ENCODE measurements at regions not wholly inside any gene's neighbourhood (a gene's known extent, or its start where the extent isn't known, plus 50 kb on each side); places are given as distances from the start of the nearest gene placed in this dataset.

DNA sequence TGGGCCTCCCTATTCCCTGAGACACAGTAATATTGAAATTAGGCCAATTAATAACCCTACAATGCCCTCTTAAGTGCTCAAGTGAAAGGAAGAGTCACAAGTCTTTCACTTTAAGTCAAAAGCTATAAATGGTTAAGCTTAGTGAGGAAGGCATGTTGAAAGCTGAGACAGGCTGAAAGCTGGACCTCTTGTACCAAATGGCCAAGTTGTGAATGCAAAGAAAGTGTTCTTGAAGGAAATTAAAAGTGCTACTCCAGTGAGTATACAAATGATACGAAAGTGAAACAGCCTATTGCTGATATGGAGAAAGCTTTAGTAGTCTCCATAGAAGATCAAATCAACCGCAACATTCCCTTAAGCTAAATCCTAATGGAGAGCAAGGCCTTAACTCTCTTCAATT is 140.8 kb downstream of the PTCSC3 start:
- no peak for DNase-seq (ENCODE audit: low read depth, low spot score)

DNA sequence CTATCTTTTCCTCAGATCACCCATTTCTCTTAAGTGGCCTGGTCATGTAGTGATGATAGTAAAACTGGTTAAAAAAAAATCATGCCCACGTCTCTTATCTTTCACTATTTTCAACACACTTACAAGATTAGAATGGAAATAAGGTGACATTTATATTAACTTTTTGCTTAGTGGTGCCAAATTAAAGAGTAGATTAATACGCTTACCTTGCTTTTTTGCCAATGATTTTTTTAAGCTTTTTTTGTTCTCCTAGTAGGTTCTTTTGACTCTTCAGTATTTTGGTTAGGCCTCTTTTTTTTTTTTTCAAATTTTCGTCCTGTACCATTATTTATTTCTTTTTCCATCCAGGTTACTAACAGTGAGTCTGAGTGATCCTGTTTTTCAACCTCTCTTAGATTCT is 147.9 kb downstream of the PTCSC3 start:
- DNase-seq (ENCODE audit: low read depth, low spot score) = no peak

DNA sequence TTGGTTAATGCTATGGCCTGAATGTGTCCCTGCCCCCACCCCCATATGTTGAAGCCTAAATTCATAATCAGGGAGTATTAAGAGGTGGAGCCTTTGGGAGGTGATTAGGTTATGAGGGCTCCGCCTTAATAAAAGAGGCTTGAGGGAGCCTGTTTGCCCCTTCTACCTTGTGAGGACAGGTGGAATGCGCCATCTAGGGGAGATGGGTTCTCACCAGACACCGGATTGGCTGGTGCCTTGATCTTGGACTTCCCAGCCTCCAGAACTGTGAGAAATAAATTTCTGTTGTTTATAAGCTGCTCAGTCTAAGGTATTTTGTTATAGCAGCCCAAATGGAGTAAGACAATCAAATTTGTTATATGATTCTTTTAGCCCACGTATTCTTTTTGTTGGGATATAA is 148.3 kb downstream of the PTCSC3 start:
- no peak for DNase-seq (ENCODE audit: low read depth, low spot score)

DNA sequence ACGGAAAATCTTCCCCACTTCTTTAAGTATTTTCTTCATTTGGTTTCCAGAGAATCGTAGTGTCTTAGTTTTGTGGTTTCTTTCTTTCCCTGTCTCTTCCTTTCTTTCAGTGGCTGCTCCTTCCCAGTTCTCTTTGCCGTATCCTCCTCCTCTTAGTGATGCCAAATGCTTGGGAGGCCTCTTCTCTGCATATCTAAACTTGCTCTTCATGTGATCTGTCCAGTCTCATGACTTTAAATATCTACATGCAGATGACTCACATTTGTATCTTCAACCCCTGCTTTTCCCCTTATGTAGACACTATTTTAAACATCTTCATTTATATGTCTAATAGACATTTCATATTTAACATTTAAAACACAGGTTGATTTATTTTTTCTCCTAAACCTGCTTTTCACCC is 149.2 kb downstream of the PTCSC3 start:
- DNase-seq (ENCODE audit: low read depth, low spot score) = no peak

DNA sequence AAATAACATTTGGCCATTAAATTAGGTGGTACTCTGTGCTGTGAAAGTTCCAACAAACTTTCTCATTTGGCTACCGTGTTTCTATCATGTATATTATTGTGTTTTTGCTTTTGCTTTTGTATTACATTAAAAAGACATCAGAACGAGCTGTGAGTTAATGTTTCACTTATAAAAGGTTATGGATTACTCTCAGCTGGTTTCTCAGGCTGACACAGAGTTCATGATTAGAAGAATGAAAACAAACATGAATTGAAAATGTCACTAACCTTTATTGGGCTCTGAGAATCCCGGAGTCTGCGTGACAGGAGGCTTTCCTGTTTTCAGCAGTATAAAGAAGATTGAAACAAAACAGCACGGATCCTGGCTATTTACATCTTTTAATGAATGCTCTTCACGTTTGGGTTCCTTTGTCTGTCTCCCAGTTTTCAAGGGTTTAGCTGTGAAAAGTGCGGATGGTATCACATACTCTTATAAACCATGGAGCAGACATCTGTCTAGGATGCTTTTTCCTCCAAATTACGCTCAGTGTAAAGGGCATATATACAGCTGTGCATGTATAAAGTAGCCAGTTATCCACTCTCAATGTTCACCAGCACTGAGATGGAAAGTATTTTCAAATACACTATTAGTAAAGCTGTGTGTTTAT is 153.6 kb downstream of the PTCSC3 start:
- DNase-seq (ENCODE audit: low read depth, low spot score) = no peak

DNA sequence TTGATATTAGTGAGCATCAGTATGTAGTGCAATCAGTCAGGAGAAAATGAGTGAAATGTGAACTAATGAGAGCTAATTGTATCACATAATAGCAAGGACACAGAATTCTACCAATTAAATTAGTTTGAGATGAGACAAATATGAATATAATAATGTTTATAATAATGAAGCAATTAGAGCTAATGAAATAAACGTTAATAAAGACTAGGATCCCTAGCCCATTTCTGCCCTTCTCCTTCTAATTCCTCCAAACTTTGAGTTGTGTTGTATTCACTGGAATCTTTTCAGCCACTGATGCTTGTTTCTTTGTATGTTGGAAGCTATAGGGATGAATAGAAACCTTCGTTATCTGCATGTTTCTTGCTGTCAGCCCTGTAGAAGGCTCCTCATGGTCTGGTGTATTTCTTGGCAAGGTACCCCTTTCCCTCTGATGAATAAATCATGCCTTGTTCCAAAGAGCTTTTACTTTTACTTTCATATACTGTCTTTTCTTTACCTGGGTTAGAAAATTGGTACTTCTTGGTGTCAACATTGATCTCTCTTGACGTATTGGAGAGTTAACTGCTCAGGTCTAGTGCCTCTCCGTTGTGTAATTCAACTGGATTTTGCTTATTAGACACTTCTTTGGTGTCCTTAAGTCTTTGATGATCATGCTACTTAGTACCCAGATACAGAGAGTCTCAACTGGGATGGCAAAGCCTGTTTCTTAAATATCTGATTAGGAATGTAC is 154.8 kb downstream of the PTCSC3 start:
- no peak for DNase-seq (ENCODE audit: low read depth, low spot score)

DNA sequence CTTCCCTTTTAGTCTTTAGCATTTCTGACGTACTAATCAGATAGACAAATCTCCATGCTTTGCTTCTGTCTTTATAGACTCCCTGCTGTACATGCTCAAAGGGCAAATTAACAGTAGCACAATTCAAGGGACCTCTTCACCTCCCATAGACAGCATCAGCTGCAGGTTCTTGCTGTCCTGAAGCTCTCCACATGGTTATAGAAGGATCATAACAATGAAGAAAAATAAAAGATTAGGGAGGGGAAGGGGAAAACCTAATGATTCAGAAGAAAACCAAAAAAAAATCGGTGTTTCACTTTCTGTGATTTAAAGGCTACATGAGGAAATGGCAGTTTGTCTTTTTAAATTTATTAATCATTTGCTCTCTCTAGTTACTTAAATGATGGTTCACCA is 155.5 kb downstream of the PTCSC3 start:
- DNase-seq (ENCODE audit: low read depth, low spot score) = no peak

DNA sequence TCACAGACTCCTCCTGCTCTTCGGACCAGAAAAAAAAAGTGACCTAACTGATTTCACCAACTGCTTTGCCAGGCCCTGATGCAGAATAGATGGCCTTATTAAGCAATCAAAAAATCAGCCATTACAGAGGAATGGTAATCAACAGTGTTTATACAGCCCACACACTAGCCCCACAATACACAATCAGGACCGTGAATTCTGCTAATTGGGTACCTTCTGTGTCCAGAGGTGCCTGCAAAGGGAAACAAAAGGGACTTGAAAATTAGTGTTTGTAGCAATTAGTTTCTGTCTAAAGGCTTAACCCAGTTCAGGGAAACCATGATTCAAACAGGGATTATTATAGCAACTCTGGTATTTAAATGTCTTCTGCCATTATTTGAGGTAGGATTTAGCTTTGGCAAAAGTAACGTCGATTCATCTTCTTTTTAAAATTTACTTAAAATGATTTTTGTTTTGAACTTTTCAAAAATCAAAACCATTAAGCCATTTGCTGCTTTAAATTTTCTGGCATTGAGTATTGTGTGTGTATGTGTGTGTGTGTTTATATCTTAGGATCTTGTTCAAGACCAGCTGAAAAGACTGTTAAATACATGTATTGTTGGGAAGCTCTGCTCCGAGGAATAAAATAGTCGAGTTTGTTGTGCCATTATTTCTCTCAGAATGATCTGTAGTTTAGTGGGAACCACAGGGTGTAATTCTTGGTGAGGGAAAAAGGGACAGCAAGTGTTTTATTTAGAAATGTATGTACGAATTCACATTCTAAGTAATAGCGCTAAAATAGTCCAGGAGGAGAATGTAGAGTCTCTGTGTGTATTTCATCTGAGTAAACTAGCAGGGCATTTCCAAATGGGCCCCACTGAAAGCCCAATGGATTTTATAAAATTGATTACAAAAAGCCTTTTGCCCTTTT is 156.1 kb downstream of the PTCSC3 start:
- no peak for DNase-seq (ENCODE audit: low read depth, low spot score)

DNA sequence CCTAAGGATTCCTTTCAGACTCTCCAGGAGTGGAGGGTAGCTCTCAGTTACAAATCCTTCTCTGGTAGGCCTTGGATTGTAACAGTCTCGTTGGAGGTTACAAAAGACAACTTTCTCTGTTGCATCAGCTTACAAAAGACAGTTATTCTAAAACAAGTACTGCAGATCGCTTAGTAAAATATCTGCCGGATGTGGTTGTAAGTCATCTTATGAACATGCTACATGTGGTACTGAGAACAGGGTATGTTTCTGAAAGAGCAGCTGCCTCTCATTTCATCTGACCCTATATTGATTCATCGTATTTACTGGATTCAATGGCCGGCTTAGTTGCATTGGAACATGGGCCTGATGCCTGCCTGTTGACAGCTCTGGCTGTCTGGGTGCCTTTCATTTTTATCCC is 157.4 kb downstream of the PTCSC3 start:
- DNase-seq (ENCODE audit: low read depth, low spot score) = no peak

DNA sequence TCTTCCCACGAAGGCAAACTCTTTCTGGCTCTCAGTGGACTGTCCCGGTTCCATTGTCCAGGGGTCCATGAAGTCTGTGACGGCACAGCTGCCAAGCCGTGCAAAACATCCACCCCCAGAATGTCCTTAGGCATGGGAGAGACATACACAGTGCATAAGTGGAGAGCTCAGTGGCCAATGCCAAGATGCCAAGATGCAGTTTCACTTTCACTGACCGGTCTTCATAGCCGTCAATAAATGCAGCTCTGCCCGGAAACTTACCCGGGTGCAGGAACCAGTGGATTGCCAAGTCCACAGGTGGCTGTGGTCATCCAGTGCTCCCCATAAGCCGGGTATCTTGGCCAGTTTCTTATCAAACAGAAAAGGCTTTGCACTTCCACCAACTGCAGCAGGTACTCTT is 162.3 kb downstream of the PTCSC3 start:
- no peak for DNase-seq (ENCODE audit: low read depth, low spot score)

DNA sequence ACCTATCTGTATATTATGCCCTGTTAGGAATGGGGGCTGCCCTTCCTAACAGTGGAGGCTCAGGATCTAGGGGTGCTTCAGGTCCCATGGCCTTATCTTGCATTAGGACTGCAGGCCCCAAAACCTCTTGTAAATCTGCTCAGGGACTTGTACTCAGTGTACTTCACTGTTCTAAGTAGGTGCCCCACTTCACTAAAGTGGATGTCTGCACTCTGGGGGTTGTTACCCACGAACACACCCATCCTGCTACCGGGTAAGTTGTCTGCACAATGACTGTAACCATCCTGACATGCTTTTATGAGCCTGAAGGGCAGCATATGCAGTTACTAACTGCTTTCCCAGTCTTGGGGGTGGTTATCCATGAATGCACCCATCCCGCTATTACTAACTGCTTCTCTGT is 163.0 kb downstream of the PTCSC3 start:
- DNase-seq (ENCODE audit: low read depth, low spot score) = no peak

DNA sequence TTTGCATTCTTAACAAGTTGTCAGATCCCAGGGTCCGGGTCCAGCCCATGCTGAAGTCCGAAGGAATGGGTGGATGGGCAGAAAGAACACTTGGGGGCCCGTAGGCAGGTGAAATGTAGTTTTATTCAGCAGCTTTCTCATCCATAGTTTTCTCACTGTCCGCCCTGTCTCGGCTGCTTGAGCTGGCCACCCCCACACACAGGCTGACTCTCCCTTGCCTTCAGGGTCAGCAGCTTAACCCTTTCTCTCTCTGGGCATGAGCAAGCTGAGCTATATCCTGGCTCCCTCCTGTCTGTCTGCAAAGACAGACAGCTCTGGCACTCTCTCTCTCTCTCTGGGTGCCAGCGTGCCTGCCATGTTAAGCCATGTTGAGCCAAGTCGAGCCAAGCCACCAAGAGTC is 163.9 kb downstream of the PTCSC3 start:
- no peak for DNase-seq (ENCODE audit: low read depth, low spot score)

DNA sequence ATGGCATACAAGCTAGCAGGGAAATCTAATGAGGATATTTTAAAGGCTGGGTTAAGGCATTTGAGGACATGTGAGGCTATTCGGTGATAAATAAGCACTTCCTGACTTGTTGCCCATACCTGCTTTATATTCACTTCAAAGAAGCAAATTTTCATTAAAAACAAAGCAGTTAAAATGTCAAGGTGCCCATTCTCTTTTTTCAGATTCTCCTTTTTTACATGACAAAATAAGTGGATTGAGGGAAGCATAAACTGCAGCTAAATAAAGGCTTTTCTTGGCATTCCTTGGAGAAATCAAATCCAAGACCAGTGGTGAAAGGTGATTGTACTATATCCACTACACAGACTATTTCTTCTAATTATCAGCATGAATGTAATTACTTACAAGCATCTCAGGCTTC is 166.9 kb downstream of the PTCSC3 start:
- DNase-seq (ENCODE audit: low read depth, low spot score) = no peak

DNA sequence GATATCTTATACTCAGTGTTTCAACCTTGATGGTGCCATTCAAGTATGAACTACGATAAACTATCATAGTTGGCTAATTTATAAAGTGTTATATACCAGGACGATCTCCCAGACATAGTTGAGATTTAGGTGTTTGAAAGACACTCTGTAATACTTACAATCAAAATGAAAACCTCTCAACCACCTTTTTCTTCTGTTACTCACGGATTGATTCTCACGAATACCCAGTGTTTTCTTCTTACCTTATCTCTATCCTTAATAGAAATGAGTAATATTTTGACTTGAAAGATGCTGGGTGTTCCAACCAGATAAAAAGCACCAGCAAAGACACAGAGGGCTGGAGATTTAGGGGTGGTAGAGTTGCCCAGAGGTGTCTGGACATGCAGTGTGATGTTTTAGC is 169.9 kb downstream of the PTCSC3 start:
- no peak for DNase-seq (ENCODE audit: low read depth, low spot score)

DNA sequence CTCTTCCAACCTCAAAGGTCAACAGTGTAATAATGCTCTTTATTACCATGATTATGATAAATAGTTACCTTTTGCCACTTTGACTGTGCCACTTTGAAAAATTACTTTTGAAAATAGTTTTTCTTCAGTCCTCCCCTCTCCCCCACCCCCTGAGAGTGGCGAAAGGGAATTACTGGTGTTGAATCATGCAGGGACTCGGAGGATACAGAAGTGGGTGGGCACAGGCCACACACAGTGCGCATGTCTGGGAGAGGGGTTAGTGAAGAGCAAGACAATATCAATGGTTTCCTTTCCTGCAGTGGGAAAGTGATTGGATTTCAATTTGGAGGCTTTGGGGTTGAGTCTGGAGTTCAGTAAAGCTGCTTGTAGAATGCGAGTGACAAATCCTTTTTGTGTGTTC is 170.9 kb downstream of the PTCSC3 start:
- no peak for DNase-seq (ENCODE audit: low read depth, low spot score)

DNA sequence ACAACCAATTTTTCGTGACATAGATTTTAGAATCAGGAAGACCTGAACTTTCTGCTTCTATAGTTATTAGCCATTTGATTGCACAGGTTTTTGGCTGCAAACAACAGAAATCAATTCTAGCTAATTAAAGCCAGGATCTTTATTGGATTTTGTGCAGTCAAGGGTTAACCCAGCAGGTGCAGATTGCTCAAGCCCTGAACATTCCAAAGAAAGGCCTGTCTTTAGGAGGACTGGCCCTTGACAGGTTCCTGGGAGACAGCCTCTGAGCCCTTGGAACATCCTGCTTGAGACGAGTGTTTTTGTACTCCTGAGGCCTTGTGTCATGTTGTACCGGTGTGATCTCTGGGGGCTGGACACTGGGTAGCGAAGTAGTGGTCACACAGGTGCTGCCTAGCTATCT is 174.6 kb downstream of the PTCSC3 start:
- no peak for DNase-seq (ENCODE audit: low read depth, low spot score)

DNA sequence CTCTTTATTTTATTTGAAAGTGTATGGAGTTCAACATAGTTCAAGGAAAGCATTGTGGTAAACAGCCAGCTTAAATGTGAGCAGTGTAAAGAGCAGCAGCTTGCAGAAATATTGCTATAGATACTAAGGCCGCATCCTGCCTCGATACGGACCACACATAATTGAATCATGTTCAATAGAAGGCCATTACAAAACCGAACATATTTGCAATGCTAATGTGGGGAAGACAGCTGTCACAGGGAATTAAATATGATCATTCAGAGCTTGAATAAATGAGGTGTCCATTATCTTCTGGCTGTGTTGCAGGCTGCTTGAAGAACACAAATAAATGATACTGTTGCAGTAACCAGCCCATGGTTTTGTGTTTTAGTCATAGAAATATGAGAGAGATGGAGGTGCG is 173.2 kb downstream of the BRMS1L start:
- DNase-seq (ENCODE audit: low read depth, low spot score) = no peak

DNA sequence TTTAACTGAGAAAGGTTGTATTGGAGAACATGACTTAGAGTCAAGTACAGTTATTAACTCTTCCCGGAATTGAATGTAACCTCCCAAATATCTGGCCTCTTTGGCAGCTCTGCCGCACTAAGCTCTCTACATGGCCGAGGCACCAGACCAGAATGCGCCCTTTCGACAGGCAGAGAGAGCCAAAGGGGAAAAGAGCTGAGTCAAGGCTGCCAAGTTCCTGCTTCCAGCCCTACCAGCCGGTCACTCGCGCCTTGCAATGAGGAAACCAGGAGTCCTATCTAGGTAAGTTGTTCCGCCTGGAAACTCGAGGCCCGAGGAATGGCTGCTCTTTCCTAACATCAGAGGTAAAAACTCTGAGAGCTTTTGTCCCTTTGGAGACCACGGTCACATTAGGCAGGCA is 172.2 kb downstream of the BRMS1L start:
- DNase-seq (ENCODE audit: low read depth, low spot score) = no peak

DNA sequence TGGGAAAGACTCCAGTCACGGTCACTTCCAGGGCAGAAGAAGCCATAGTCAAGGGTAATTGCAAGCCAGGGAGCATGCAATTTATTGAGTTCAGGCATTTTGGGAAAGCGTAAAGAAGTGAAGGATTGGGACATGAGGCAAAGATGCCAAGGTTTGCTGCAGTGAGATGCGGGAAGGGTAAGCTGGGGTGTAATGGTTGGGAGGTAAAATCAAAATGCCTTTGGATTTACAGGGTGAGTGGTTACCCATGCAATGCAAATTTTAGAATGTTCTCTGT is 167.5 kb downstream of the BRMS1L start:
- DNase-seq (ENCODE audit: low read depth, low spot score) = no peak

DNA sequence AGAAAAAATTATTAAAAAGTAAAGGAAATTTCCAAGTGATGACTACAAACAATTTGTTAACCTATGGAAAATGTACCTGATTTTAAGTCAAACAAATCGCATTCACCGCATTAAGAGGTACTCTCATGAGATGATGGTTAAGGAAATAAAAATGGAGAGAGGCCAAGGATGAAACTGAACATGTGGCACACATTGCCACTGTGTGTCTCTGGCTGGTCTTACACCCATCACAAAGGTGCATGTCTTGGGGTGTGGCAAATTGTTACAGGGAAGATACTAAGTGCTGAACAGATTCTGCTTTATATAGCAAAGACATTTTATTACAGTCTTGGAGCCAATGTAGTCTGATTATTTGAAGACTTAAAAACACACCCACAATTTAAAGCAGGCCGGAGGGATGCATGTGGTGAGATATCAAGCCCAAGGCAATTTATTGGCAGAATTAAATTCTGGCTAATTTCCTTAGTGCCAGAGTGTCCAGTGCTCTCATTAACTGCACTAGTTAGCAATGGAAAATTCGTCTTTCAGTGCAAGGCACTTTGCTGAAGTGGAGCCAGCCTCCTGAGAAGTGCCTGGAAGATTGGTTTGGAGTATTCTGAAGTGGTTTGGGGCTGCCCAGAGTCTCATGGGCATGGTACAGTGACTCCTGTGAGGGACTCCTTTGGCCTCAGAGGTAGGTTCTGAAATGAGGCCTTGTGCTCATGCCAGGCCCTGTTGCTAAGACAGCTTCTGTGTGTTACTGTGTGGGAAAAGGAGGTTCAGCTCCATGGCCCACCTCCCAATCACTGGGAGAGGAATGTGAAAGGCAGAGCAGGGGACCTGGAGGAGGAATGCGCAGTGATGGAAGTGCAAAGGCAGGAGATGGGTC is 166.9 kb downstream of the BRMS1L start:
- DNase-seq (ENCODE audit: low read depth, low spot score) = no peak

DNA sequence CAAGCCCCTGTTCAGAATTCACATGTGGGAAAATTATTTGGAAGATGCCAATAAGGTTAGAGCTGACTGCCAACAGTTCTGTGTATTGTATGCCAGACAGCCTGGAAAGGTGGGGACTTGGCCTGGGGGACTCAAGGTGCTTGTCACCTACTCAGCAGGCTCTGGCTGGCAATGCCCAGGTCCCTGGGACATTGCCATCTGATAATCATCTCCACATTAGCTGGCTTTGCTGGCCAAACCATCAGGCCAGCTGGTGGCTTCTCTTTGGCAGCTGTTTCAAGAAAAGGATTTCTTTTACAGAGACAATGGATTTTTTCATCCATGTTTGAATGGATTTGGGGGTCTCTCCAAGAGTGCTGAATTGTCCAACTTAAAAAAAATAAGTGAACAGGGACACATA is 165.2 kb downstream of the BRMS1L start:
- no peak for DNase-seq (ENCODE audit: low read depth, low spot score)

DNA sequence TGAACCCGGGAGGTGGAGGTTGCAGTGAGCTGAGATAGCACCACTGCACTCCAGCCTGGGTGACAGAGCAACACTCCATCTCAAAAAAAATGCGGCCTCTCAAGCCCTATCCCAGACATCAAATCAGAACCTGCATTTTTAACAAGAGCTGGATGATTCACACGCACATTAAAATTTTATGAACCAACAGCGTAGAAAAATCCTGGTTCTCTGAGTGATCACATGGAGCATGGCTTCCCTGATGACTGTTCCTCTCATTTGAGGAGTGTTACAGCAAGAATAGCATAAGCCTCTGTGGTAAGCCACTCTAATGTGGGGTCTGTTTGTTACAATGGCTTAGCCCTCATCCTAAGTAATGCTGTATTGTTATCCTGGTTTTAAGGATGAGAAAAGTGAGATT is 163.6 kb downstream of the BRMS1L start:
- no peak for DNase-seq (ENCODE audit: low read depth, low spot score)

Data from activated CD4-positive, CD25-positive, alpha-beta regulatory T cell treated with anti-CD3 and anti-CD28 coated beads, Interleukin-2, amount 50 U/mL, for 16 hours (primary cell).